ENCODE measurements at regions not wholly inside any gene's neighbourhood (a gene's known extent, or its start where the extent isn't known, plus 50 kb on each side); places are given as distances from the start of the nearest gene placed in this dataset.

GRCh38 chr7:53672681-53673080 is 637.2 kb downstream of the POM121L12 start:
- TF ChIP-seq CTCF (IDR thresholded peaks at IDR 0.05) (no peak), POLR2A (IDR thresholded peaks at IDR 0.05) (no peak)
